ENCODE measurements at regions not wholly inside any gene's neighbourhood (a gene's known extent, or its start where the extent isn't known, plus 50 kb on each side); places are given as distances from the start of the nearest gene placed in this dataset.

DNA sequence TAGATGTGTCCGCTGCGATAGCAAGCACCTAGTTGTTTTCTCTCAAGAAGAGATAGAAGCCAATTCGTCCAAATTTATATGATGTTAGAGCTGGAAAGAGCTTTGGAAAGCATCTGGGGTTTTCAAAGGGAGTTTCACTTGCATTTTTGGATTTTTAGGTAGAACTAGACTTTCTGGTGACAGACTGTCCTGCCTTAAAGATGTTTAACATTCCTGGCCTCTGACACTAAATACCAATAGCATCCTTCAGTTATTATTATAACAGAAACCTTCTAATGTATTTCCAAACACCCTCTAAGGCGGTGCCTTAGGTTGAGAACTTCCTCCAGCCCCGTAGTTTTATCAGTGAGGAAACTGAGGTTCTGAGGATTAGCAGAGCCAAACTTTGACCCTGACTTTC is 305.3 kb downstream of the SATB1 start:
- TF ChIP-seq, protein P1, sequence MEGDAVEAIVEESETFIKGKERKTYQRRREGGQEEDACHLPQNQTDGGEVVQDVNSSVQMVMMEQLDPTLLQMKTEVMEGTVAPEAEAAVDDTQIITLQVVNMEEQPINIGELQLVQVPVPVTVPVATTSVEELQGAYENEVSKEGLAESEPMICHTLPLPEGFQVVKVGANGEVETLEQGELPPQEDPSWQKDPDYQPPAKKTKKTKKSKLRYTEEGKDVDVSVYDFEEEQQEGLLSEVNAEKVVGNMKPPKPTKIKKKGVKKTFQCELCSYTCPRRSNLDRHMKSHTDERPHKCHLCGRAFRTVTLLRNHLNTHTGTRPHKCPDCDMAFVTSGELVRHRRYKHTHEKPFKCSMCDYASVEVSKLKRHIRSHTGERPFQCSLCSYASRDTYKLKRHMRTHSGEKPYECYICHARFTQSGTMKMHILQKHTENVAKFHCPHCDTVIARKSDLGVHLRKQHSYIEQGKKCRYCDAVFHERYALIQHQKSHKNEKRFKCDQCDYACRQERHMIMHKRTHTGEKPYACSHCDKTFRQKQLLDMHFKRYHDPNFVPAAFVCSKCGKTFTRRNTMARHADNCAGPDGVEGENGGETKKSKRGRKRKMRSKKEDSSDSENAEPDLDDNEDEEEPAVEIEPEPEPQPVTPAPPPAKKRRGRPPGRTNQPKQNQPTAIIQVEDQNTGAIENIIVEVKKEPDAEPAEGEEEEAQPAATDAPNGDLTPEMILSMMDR (optimal IDR thresholded peaks at IDR 0.05 in 1 of 3, IDR thresholded peaks at IDR 0.05 in 1 of 3, conservative IDR thresholded peaks at IDR 0.05 in 1 of 3; ENCODE audit: extremely low read depth in 1 of 3, insufficient read depth in 2 of 3, low read length in 3 of 3), result no peak
- TF ChIP-seq EZH2 (IDR thresholded peaks at IDR 0.05; ENCODE audit: low read length), result no peak
